ENCODE measurements at regions not wholly inside any gene's neighbourhood (a gene's known extent, or its start where the extent isn't known, plus 50 kb on each side); places are given as distances from the start of the nearest gene placed in this dataset.

- CTCF ChIA-PET (ENCODE audit: unreplicated experiment): no interaction called here
- Histone ChIP-seq H3K36me3 (ENCODE audit: insufficient read depth, low read length) (no peaks in the 10 kb centered on the region), H3K4me2 (ENCODE audit: low read length) (no peak overlapping the region), H3K4me3 (ENCODE audit: low read depth, low read length, poor library complexity, severe bottlenecking) (no peak overlapping the region), H3K9me2 (ENCODE audit: insufficient read depth, low read length) (no peaks in the 10 kb centered on the region), H3K9me3 (ENCODE audit: low read length) (no peaks in the 10 kb centered on the region), H2AFZ (ENCODE audit: low read length) (no peak overlapping the region), H4K20me1 (ENCODE audit: insufficient read depth, low read length) (no peaks in the 10 kb centered on the region), H3K79me2 (ENCODE audit: insufficient read depth, low read depth, low read length) (no peaks in the 10 kb centered on the region), H3K4me1 (ENCODE audit: insufficient read depth, low read length, poor library complexity, severe bottlenecking) (no peaks in the 10 kb centered on the region), H3K27ac (ENCODE audit: low read depth, low read length, poor library complexity, severe bottlenecking) (no peak overlapping the region)
- no peak for DNase-seq (ENCODE audit: low spot score)
- no TSS peak for BruUV-seq (replicated peaks)
- intact Hi-C loops (cut with micrococcal nuclease; ENCODE audit: unreplicated experiment): no loop called here
- TF ChIP-seq EZH2phosphoT487 (IDR thresholded peaks at IDR 0.05; ENCODE audit: borderline replicate concordance, low read depth, low read length) (no peak), CTCF (conservative IDR thresholded peaks at IDR 0.05; ENCODE audit: low read length) (no peak)
- POLR2A ChIA-PET: no interaction called here
Measured at GRCh38 chr1:55425310-55425930, 210.3 kb upstream of the USP24 start.

DNA sequence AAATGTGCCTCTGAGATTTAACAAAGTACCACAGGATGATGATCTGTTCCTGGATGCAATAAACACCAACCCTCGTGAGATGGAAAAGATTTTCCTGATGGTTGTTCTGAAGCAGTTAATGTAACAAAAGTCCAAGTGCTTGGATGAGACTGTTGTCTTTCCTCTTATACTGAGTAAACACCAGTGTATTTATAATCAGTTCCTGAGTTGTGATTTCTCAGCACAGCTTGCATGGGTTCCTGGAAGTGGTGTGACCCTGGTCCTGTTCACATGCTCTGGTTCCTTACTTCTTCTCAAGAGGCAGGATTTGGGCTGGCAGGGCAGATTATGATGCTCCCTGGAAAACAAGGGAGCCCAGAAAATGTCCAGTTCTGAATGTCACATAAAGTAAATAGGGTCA, 208.2 kb upstream of the USP24 start:
- H4K20me1 ChIP-seq (ENCODE audit: insufficient read depth, low read length): no peaks in the 10 kb centered on the region
- no peak for DNase-seq (ENCODE audit: low spot score)
- POLR2A ChIA-PET: no interaction called here
- H3K4me3 ChIP-seq (ENCODE audit: low read depth, low read length, poor library complexity, severe bottlenecking): no peak overlapping the region
- intact Hi-C loops (cut with micrococcal nuclease; ENCODE audit: unreplicated experiment): no loop called here
- no peaks in the 10 kb centered on the region for H3K9me2 ChIP-seq (ENCODE audit: insufficient read depth, low read length)
- H3K36me3 ChIP-seq (ENCODE audit: insufficient read depth, low read length): no peaks in the 10 kb centered on the region
- no peaks in the 10 kb centered on the region for H3K9me3 ChIP-seq (ENCODE audit: low read length)
- H3K79me2 ChIP-seq (ENCODE audit: insufficient read depth, low read depth, low read length): no peaks in the 10 kb centered on the region
- no peaks in the 10 kb centered on the region for H3K4me1 ChIP-seq (ENCODE audit: insufficient read depth, low read length, poor library complexity, severe bottlenecking)
- H2AFZ ChIP-seq (ENCODE audit: low read length): no peak overlapping the region
- H3K27ac ChIP-seq (ENCODE audit: low read depth, low read length, poor library complexity, severe bottlenecking): no peak overlapping the region
- TF ChIP-seq CTCF (conservative IDR thresholded peaks at IDR 0.05; ENCODE audit: low read length) (no peak), EZH2phosphoT487 (IDR thresholded peaks at IDR 0.05; ENCODE audit: borderline replicate concordance, low read depth, low read length) (no peak)
- CTCF ChIA-PET (ENCODE audit: unreplicated experiment): no interaction called here
- BruUV-seq (replicated peaks): no TSS peak
- H3K4me2 ChIP-seq (ENCODE audit: low read length): no peak overlapping the region

DNA sequence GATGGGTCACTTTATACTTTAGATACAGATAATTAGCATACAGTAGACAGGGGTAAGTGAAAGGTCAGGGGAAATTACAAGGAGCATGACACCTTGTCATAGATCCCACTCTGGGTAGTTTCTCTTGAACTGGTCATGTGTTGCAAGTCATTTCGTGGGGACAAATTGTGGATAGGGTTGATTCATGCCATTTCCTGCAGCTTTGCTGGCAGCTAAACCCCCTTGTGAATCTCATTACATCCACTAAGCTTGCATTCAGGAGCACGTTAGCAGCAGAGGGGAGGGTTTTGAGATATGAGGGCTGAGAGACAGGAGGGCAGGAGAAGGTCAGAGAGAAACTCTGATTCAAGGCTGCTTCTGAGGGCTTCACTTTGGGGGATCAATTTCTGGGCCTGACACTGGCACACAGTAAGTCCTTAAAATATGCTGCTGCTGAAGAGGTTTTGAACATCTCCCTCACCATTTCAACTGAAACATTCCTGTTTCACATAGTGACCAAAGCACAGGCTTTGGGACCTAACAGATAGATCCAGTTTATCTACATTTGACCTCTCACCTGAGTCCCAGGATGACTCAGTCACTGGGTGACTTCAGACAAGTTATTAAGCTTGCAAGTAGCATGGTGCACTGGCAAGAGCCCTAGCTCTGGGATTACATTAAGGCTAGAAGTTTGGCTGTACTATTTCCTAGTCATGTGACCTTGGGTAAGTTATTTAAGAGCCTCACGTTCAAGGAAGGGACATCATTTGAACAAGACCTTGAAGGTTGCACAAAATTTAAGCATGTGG, 206.0 kb upstream of the USP24 start:
- no peak overlapping the region for H2AFZ ChIP-seq (ENCODE audit: low read length)
- DNase-seq (ENCODE audit: low spot score): no peak
- H3K4me2 ChIP-seq (ENCODE audit: low read length): no peak overlapping the region
- H3K27ac ChIP-seq (ENCODE audit: low read depth, low read length, poor library complexity, severe bottlenecking): no peak overlapping the region
- intact Hi-C loops (cut with micrococcal nuclease; ENCODE audit: unreplicated experiment): no loop called here
- TF ChIP-seq EZH2phosphoT487 (IDR thresholded peaks at IDR 0.05; ENCODE audit: borderline replicate concordance, low read depth, low read length): no peak
- TF ChIP-seq CTCF (conservative IDR thresholded peaks at IDR 0.05; ENCODE audit: low read length): no peak
- H3K79me2 ChIP-seq (ENCODE audit: insufficient read depth, low read depth, low read length): no peaks in the 10 kb centered on the region
- H3K4me3 ChIP-seq (ENCODE audit: low read depth, low read length, poor library complexity, severe bottlenecking): no peak overlapping the region
- no peaks in the 10 kb centered on the region for H3K9me2 ChIP-seq (ENCODE audit: insufficient read depth, low read length)
- H3K9me3 ChIP-seq (ENCODE audit: low read length): no peaks in the 10 kb centered on the region
- BruUV-seq (replicated peaks): no TSS peak
- POLR2A ChIA-PET: no interaction called here
- CTCF ChIA-PET (ENCODE audit: unreplicated experiment): no interaction called here
- no peaks in the 10 kb centered on the region for H4K20me1 ChIP-seq (ENCODE audit: insufficient read depth, low read length)
- H3K4me1 ChIP-seq (ENCODE audit: insufficient read depth, low read length, poor library complexity, severe bottlenecking): no peaks in the 10 kb centered on the region
- H3K36me3 ChIP-seq (ENCODE audit: insufficient read depth, low read length): no peaks in the 10 kb centered on the region
